Skeletal muscle tissue (tissue), 3 donors: ENCODE measurements at regions not wholly inside any gene's neighbourhood (a gene's known extent, or its start where the extent isn't known, plus 50 kb on each side); places are given as distances from the start of the nearest gene placed in this dataset.

ENCODE experiments used
- H3K27ac ChIP-seq: one replicate; pipeline ENCODE4 v1.7.0; 2013; ENCODE audit warnings: mild to moderate bottlenecking, low read depth, low read length, inconsistent platforms
- H3K27me3 ChIP-seq, 3 donors: one replicate each; pipeline ENCODE4 v1.7.0; 2013; ENCODE audit warnings: low read length in 3 of 3; ENCODE audit not compliant: control insufficient read depth in 3 of 3, insufficient read depth in 3 of 3
- H3K36me3 ChIP-seq, 3 donors: one replicate each; pipeline ENCODE4 v1.7.0; 2013; ENCODE audit warnings: low read length in 3 of 3; ENCODE audit not compliant: control insufficient read depth in 3 of 3, insufficient read depth in 3 of 3
- H3K4me1 ChIP-seq, 3 donors: one replicate each; pipeline ENCODE4 v1.7.0; 2013; ENCODE audit warnings: low read length in 3 of 3, mild to moderate bottlenecking in 3 of 3; ENCODE audit not compliant: control insufficient read depth in 3 of 3, insufficient read depth in 3 of 3
- H3K4me3 ChIP-seq, 3 donors: one replicate each; pipeline ENCODE4 v1.7.0; 2013; ENCODE audit warnings: low read length in 3 of 3
- H3K9ac ChIP-seq, 3 donors: one replicate each; pipeline ENCODE4 v1.7.0; 2013; ENCODE audit warnings: low read length in 3 of 3, mild to moderate bottlenecking in 3 of 3, moderate library complexity in 2 of 3, low read depth in 1 of 3
- H3K9me3 ChIP-seq, 3 donors: one replicate each; pipeline ENCODE4 v1.7.0; 2013; ENCODE audit warnings: low read length in 3 of 3; ENCODE audit not compliant: control insufficient read depth in 3 of 3
- donor health status: Osteomylitis.

DNA sequence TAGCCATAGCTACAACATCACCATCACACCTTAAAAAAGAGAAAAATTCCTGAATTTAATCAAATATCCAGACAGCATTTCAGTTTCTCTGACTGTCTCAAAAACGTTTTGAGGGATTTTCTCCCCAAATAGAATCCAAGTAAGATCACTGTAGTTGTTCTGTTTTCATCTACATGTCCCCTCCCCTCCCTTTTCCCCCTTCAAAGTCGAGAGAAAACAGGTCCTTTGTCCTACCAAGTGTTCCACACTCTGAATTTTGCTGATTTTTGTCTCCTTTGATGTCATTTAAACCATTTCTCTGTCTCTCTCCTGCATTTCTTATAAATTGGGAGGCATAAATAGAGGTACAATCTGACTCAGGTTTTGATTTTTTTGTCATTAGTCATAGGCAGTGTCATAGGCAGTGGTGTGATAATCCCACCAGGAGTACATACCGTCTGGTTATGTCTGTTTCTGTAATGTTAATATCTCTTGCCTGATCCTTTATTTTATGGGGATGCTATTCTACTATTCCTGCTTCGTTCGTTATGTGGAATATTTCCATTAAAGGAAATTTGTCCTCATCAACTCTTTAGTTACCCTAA is 348.6 kb downstream of the PTTG2 start:
- H3K27me3 ChIP-seq: no peaks in the 10 kb centered on the region
- H3K27ac ChIP-seq: no peak overlapping the region
- H3K4me1 ChIP-seq: peaks cover 5 to 6% (median 6%) of the 10 kb centered on the region in 3 donors
- no peaks in the 10 kb centered on the region for H3K9me3 ChIP-seq
- no peak overlapping the region for H3K9ac ChIP-seq
- H3K36me3 ChIP-seq: no peaks in the 10 kb centered on the region
- H3K4me3 ChIP-seq: no peak overlapping the region

DNA sequence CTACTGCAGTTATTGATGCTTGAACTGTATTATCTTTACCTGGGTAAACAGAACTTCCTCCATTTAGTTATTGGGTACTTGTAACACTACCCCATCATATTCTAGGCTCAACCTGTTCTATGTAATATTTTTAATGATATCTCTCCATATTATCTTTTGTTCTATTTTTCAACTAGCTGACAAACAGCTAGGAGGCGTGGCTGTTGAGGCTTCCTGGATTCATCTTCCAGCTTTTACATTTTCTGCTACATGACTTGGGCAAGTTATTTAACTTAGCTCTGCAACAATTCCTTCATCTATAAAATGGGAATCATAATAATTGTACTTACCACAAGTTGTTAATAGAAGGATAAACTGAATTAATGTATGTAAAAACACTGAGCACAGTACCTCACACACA is 349.3 kb downstream of the PTTG2 start:
- H3K36me3 ChIP-seq: no peaks in the 10 kb centered on the region
- H3K9me3 ChIP-seq: no peaks in the 10 kb centered on the region
- H3K4me1 ChIP-seq: peaks cover 9 to 12% (median 10%) of the 10 kb centered on the region in 3 donors
- no peak overlapping the region for H3K4me3 ChIP-seq
- no peak overlapping the region for H3K27ac ChIP-seq
- no peaks in the 10 kb centered on the region for H3K27me3 ChIP-seq
- H3K9ac ChIP-seq: no peak overlapping the region

DNA sequence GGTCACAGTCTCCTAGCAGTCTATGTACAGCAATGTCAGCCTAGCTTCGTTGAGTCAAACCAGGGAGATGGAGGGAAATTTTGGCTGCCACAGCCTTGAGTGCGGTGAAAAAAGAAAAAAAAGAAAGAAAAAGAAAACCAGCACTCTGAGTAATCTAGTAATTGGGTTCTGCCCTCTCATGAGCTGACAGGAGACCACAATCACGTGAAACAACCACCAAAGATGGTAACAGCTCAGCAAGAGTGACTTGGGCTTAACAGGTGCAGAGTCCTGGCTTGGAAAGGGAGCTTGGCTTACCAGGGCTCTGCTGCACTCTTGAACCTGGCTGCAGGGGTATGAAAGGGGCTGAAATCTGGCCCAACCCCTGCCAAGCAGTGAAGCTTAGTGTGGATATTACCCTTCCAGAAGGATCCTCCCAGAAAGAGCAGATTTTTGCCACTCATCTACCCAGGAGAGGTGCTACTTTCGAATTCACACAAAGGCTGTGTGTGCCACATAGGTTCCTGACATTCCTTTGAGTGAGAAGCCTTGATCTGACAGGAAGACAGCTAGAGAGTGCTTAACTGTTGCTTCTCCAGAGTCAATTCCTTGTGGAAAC is 350.3 kb downstream of the PTTG2 start:
- no peak overlapping the region for H3K9ac ChIP-seq
- no peaks in the 10 kb centered on the region for H3K27me3 ChIP-seq
- H3K4me3 ChIP-seq: no peak overlapping the region
- H3K27ac ChIP-seq: no peak overlapping the region
- H3K36me3 ChIP-seq: no peaks in the 10 kb centered on the region
- peaks cover 9 to 12% (median 10%) of the 10 kb centered on the region in 3 donors for H3K4me1 ChIP-seq
- no peaks in the 10 kb centered on the region for H3K9me3 ChIP-seq

DNA sequence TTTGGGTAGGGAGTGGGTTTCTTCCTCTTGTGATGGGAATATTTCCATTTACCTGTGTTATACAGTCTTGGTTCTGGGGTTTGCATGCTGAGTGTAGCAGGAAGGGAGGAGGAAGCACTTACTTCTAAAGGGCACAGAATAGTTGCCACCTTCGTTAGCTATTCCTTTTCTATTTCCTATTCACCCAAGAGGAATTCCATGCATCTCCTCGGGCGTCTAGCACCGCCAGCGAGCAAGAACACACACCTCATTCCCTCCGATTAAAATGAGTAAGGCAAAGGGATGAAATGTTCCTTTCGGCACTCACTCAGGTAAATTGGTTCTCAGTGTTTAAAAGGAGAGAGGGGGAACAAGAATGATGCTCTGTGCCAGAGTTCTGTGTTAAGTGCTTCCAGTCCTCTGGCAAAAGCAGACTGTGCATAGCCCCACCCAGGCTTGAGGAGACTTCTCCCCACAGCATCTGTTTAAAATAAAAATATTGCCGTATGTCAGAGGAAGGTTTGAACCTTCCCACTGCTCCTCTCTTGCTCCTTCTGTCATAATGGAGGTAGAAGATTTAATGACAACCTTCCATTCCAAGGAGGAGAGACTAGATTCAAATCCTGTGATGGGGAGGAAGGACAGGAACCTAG is 351.4 kb downstream of the PTTG2 start:
- peaks cover 9 to 12% (median 10%) of the 10 kb centered on the region in 3 donors for H3K4me1 ChIP-seq
- no peaks in the 10 kb centered on the region for H3K9me3 ChIP-seq
- H3K27me3 ChIP-seq: no peaks in the 10 kb centered on the region
- H3K4me3 ChIP-seq: no peak overlapping the region
- H3K9ac ChIP-seq: no peak overlapping the region
- H3K36me3 ChIP-seq: no peaks in the 10 kb centered on the region
- H3K27ac ChIP-seq: no peak overlapping the region

DNA sequence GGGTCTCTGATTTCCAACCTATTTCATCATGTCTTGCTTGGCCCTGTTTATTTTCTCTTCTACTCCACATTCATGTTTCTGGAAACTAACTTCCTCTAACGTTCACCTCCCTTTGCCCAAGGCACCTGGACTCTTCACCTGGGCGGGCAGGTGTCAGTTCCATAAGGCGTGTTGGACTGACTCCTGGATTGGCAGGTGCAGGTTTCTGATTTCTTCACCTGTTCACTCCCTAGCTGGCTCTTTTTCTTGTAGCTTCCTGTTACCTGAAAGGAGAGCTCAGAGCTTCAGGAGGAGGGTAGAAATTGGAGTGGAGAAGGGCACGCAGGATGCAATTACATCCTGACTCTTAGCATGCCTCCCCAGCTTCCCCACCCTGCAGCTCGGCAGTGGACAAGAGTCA is 350.8 kb upstream of the KLF3 start:
- no peak overlapping the region for H3K27ac ChIP-seq
- no peaks in the 10 kb centered on the region for H3K9me3 ChIP-seq
- no peak overlapping the region for H3K9ac ChIP-seq
- peaks cover 9 to 13% (median 10%) of the 10 kb centered on the region in 3 donors for H3K4me1 ChIP-seq
- H3K36me3 ChIP-seq: no peaks in the 10 kb centered on the region
- H3K27me3 ChIP-seq: no peaks in the 10 kb centered on the region
- H3K4me3 ChIP-seq: no peak overlapping the region

DNA sequence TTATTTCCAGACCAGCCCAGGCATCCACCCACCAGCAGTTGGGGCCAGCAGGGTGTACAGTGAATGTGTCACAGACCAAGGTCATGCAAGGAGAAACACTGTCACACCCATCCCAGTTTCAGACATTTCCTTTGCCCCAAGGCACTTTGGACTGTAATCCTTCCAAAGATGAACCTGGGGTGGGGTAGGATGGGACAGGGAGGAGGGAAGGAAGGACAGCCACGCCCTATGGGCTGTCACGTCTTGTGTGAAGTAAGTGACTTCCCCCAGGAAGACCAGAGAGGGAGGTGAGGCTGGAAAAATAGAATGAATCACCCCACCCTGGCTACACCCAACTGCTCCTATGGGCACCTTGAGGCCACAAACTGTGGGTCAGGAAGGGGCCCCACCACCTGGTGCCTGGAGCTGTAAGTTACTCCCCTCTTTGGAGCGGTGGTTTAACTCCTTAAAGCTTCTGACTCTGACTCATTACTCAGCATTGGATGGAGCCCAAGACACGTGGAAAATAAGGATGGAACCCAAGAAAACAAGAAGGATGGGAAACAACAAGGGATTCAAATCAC is 349.9 kb upstream of the KLF3 start:
- Histone ChIP-seq H3K9ac (no peak overlapping the region), H3K9me3 (no peaks in the 10 kb centered on the region), H3K4me3 (no peak overlapping the region), H3K4me1 (peaks cover 11 to 18% (median 17%) of the 10 kb centered on the region in 3 donors), H3K27me3 (no peaks in the 10 kb centered on the region), H3K36me3 (no peaks in the 10 kb centered on the region), H3K27ac (no peak overlapping the region)

DNA sequence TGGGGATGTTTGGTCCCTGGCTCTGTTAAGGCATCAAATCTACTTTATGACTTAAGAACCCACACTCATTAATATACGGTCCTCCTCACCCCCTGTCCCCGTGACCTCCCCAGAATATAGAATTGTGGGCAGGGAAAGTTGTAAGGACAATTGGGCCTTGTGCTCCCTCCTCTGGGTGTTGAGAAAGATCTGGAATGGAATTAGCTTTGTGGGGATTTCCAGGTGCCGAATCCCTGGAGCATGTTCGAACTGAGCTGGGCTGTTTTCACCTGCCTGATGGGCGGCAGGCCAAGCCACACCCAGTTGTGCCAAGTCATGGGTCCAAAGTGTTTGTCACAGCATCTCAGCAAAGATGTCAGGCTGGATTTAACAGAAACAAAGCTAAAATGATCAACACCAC is 349.3 kb upstream of the KLF3 start:
- H3K9ac ChIP-seq: no peak overlapping the region
- H3K4me3 ChIP-seq: no peak overlapping the region
- H3K27me3 ChIP-seq: no peaks in the 10 kb centered on the region
- no peaks in the 10 kb centered on the region for H3K36me3 ChIP-seq
- H3K4me1 ChIP-seq: peaks cover 17 to 24% (median 21%) of the 10 kb centered on the region in 3 donors
- no peak overlapping the region for H3K27ac ChIP-seq
- H3K9me3 ChIP-seq: no peaks in the 10 kb centered on the region

DNA sequence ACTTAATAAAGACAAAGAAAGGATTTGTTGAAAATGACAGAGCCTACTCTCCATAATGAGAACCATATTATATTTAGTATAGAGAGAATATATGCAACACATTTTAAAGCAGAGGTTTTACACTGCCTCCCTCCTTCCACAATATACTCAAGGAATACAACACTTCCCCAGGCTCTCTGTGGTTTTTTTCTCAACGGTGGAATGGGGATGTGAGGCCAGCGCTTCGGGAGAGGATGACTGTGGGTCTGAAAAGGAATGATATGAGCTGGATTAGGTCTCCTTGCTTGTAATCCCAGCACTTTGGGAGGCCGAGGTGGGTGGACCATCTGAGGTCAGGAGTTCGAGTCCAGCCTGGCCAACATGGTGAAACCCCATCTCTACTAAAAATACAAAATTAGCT is 348.7 kb upstream of the KLF3 start:
- Histone ChIP-seq H3K27me3 (no peaks in the 10 kb centered on the region), H3K9ac (no peak overlapping the region), H3K36me3 (no peaks in the 10 kb centered on the region), H3K27ac (no peak overlapping the region), H3K4me1 (peaks cover 22 to 30% (median 27%) of the 10 kb centered on the region in 3 donors), H3K4me3 (no peak overlapping the region), H3K9me3 (no peaks in the 10 kb centered on the region)

DNA sequence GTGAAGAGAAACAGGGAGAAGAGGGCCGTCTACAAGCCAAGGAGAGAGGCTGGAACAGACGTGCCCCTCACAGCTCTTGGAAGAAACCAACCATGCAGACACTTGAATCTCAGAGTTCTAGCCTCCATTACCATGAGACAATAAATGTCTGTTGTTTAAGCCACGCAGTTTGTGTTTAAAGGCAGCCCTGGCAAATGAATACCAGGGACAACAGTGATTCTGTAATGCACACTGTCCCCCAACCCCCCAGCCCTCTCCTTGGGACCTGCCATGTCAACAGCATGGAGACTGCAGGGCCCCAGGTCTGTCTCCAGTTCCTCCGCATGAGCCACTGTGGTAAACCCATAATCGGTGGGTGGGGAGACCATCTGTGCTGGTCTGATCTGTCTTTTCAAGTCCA is 348.0 kb upstream of the KLF3 start:
- Histone ChIP-seq H3K9me3 (no peaks in the 10 kb centered on the region), H3K27ac (no peak overlapping the region), H3K4me1 (peaks cover 20 to 27% (median 24%) of the 10 kb centered on the region in 3 donors), H3K36me3 (no peaks in the 10 kb centered on the region), H3K27me3 (no peaks in the 10 kb centered on the region), H3K9ac (no peak overlapping the region), H3K4me3 (no peak overlapping the region)

DNA sequence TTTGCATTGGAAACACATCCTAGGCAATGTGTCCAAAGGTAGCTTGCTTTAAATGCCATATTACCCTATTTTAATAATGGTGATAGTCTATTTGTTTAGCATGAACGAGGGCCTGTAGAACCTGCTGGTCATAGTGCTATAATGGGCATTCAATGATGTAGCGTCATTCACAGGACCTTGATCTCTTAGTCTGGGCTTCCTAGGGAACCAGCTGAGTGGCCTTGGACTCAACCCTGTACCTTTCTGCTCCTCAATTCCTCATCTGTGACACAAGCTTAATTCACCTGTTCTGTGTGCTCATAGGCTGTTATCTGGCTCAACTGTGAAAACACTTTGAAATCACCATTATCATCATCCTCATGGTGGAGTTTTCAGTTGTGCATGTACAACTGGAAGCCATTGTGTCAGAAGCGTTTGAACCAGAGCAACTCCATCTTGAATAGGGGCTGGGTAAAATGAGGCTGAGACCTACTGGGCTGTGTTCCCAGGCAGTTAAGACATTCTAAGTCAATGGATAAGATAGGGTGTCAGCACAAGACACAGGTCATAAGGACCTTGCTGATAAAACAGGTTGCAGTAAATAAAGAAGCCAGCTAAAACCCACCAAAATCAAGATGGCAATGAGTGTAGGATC is 346.8 kb upstream of the KLF3 start:
- no peak overlapping the region for H3K27ac ChIP-seq
- no peaks in the 10 kb centered on the region for H3K36me3 ChIP-seq
- H3K9me3 ChIP-seq: no peaks in the 10 kb centered on the region
- H3K9ac ChIP-seq: no peak overlapping the region
- H3K4me1 ChIP-seq: peaks cover 20 to 27% (median 24%) of the 10 kb centered on the region in 3 donors
- no peak overlapping the region for H3K4me3 ChIP-seq
- H3K27me3 ChIP-seq: no peaks in the 10 kb centered on the region
